Tibial artery (tissue), 4 donors: ENCODE measurements at regions not wholly inside any gene's neighbourhood (a gene's known extent, or its start where the extent isn't known, plus 50 kb on each side); places are given as distances from the start of the nearest gene placed in this dataset.
A peak's percentile ranks its signal among the peaks of the same experiment; 100 is the strongest.

ENCODE experiments used
- DNase-seq, 2 donors: peaks; one replicate each; pipeline ENCODE4 v3.0.0-alpha.2; 2019
- H3K27ac ChIP-seq, 2 donors: fragments of 200-600 bp; sonication (generic) in 1 of 2; 1 replicate in 1 of 2; 2 replicates in 1 of 2; pipeline ENCODE4 v1.5.1; 2018 to 2019; ENCODE audit warnings: mild to moderate bottlenecking in 1 of 2
- H3K27me3 ChIP-seq, 2 donors: fragments of 200-600 bp; sonication (generic) in 1 of 2; one replicate each; pipeline versions ENCODE4 v1.5.1 to v1.6.0; 2016 to 2019
- H3K36me3 ChIP-seq, 3 donors: fragments of 200-600 bp; sonication (generic) in 2 of 3; one replicate each; pipeline ENCODE4 v1.5.1; 2016 to 2019; ENCODE audit warnings: mild to moderate bottlenecking in 2 of 3
- H3K4me1 ChIP-seq, 4 donors: fragments of 200-600 bp; sonication (generic) in 2 of 4; 1 replicate in 3 of 4; 2 replicates in 1 of 4; pipeline ENCODE4 v1.5.1; 2016 to 2019
- H3K4me3 ChIP-seq, 2 donors: fragments of 200-600 bp; sonication (generic) in 1 of 2; 1 replicate in 1 of 2; 2 replicates in 1 of 2; pipeline ENCODE4 v1.5.1; 2018 to 2019; ENCODE audit warnings: mild to moderate bottlenecking in 2 of 2
- H3K9me3 ChIP-seq, 3 donors: fragments of 200-600 bp; sonication (generic) in 1 of 3; one replicate each; pipeline ENCODE4 v1.5.1; 2016 to 2019
- CTCF ChIP-seq, 2 experiments: fragments of 200-600 bp in 1 of 2; fragments of 450-650 bp in 1 of 2; IDR thresholded peaks; one replicate each; pipeline ENCODE4 v1.5.1; 2017 to 2019; ENCODE audit warnings: antibody characterized with exemption in 2 of 2, mild to moderate bottlenecking in 1 of 2, moderate library complexity in 1 of 2
- intact Hi-C: fragments of 100-400 bp; cut with DNase I; formaldehyde crosslinking; loops from one replicate; pipeline ENCODE4 v1.15.0; 2023; ENCODE audit warnings: low total_unique reads

- no peak for DNase-seq
- Histone ChIP-seq H3K4me3 (peak overlapping the region in 1 of 2 donors; percentile 43), H3K27ac (no peak overlapping the region), H3K9me3 (peaks cover 0 to 16% (median 4%) of the 10 kb centered on the region in 3 donors), H3K27me3 (peaks cover 0 to 29% of the 10 kb centered on the region in 2 donors), H3K36me3 (no peaks in the 10 kb centered on the region), H3K4me1 (peaks cover 0 to 17% (median 8%) of the 10 kb centered on the region in 4 donors)
- TF ChIP-seq CTCF (IDR thresholded peaks at IDR 0.05): no peak
- intact Hi-C loops: no loop called here
Observed at GRCh38 chr2:7430421-7430868, 513.2 kb downstream of the RNF144A start.

GRCh38 chr2:7430869-7431641, 513.8 kb downstream of the RNF144A start:
- peaks cover 0 to 16% (median 4%) of the 10 kb centered on the region in 3 donors for H3K9me3 ChIP-seq
- H3K4me1 ChIP-seq: peaks cover 0 to 17% (median 8%) of the 10 kb centered on the region in 4 donors
- intact Hi-C loops: no loop called here
- TF ChIP-seq CTCF (IDR thresholded peaks at IDR 0.05): no peak
- no peak overlapping the region for H3K27ac ChIP-seq
- peak; percentile 46 to 74 for DNase-seq
- no peaks in the 10 kb centered on the region for H3K36me3 ChIP-seq
- peak overlapping the region; percentile 36 to 43 for H3K4me3 ChIP-seq
- H3K27me3 ChIP-seq: peaks cover 0 to 29% of the 10 kb centered on the region in 2 donors

- no peak for DNase-seq
- TF ChIP-seq CTCF (IDR thresholded peaks at IDR 0.05): no peak
- Histone ChIP-seq H3K27me3 (peaks cover 0 to 23% of the 10 kb centered on the region in 2 donors), H3K9me3 (peaks cover 0 to 16% (median 4%) of the 10 kb centered on the region in 3 donors), H3K4me1 (peaks cover 0 to 14% (median 8%) of the 10 kb centered on the region in 4 donors), H3K36me3 (no peaks in the 10 kb centered on the region), H3K27ac (no peak overlapping the region), H3K4me3 (no peak overlapping the region)
- intact Hi-C loops: no loop called here
Observed at GRCh38 chr2:7432436-7432835, 515.2 kb downstream of the RNF144A start.

- Histone ChIP-seq H3K27ac (no peak overlapping the region), H3K4me1 (peaks cover 0 to 2% (median 2%) of the 10 kb centered on the region in 4 donors), H3K36me3 (no peaks in the 10 kb centered on the region), H3K9me3 (peaks cover 0 to 16% (median 4%) of the 10 kb centered on the region in 3 donors), H3K4me3 (no peak overlapping the region), H3K27me3 (peaks cover 0 to 2% of the 10 kb centered on the region in 2 donors)
- intact Hi-C loops: no loop called here
- TF ChIP-seq CTCF (IDR thresholded peaks at IDR 0.05): no peak
- DNase-seq: no peak
Observed at GRCh38 chr2:7436096-7436906, 519.1 kb downstream of the RNF144A start.

GRCh38 chr2:7437141-7437540, 519.9 kb downstream of the RNF144A start:
- intact Hi-C loops: no loop called here
- H3K4me3 ChIP-seq: no peak overlapping the region
- H3K4me1 ChIP-seq: no peaks in the 10 kb centered on the region
- no peak for DNase-seq
- H3K27ac ChIP-seq: no peak overlapping the region
- peaks cover 0 to 16% (median 4%) of the 10 kb centered on the region in 3 donors for H3K9me3 ChIP-seq
- no peaks in the 10 kb centered on the region for H3K36me3 ChIP-seq
- no peaks in the 10 kb centered on the region for H3K27me3 ChIP-seq
- no peak for TF ChIP-seq CTCF (IDR thresholded peaks at IDR 0.05)
